ENCODE measurements at regions not wholly inside any gene's neighbourhood (a gene's known extent, or its start where the extent isn't known, plus 50 kb on each side); places are given as distances from the start of the nearest gene placed in this dataset.
A peak's percentile ranks its signal among the peaks of the same experiment; 100 is the strongest.
"Not testable (repeated sequence)": the region's sequence is repeated elsewhere in the genome, so short reads cannot be mapped to it uniquely, and the experiment has no call there.

DNA sequence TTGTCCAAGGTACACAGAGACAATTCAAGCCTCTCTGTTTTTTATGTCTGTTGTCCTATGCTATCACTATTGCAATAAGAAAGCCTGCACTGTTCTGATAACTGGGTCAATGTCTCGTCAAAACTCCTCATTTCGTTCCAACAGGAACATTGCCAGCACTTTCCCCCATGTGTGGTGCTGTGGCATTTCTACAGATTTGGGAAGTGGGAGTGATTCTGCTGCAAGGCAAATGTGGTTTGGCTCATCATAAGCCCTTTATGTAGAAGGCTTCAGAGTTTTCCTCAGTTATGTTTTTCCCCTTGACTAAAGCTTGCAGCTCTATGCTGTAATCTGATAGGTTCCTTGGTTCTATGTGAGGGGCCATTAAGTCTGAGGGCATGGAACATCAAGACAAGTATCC is 324.1 kb upstream of the TCF4 start:
- Histone ChIP-seq H3K4me3 (no peak overlapping the region), H3K9me3 (no peaks in the 10 kb centered on the region), H3K4me1 (peaks cover 16% of the 10 kb centered on the region), H3K36me3 (replicated peaks) (no peaks in the 10 kb centered on the region), H3K27me3 (ENCODE audit: low read depth) (no peaks in the 10 kb centered on the region)
- DNase-seq (ENCODE audit: low spot score in 2 of 2) = no peak
- in situ Hi-C loops (cut with MboI; ENCODE audit: low sequenced_read_pairs) = no loop called here

GRCh38 chr18:55910296-55910695 is 322.3 kb upstream of the TCF4 start:
- no peaks in the 10 kb centered on the region for H3K36me3 ChIP-seq (replicated peaks)
- no peaks in the 10 kb centered on the region for H3K9me3 ChIP-seq
- peaks cover 16% of the 10 kb centered on the region for H3K4me1 ChIP-seq
- H3K27me3 ChIP-seq (ENCODE audit: low read depth) = no peaks in the 10 kb centered on the region
- H3K4me3 ChIP-seq = no peak overlapping the region
- in situ Hi-C loops (cut with MboI; ENCODE audit: low sequenced_read_pairs) = no loop called here
- no peak for DNase-seq (ENCODE audit: low spot score in 2 of 2)

GRCh38 chr18:55908901-55909366 is 320.9 kb upstream of the TCF4 start:
- H3K4me3 ChIP-seq = no peak overlapping the region
- in situ Hi-C loops (cut with MboI; ENCODE audit: low sequenced_read_pairs) = no loop called here
- peak; percentile 45 to 83 for DNase-seq (ENCODE audit: low spot score in 2 of 2)

GRCh38 chr18:55907453-55908175 is 319.6 kb upstream of the TCF4 start:
- Histone ChIP-seq H3K4me1 (peaks cover 16% of the 10 kb centered on the region), H3K4me3 (no peak overlapping the region), H3K27me3 (ENCODE audit: low read depth) (no peaks in the 10 kb centered on the region), H3K36me3 (replicated peaks) (no peaks in the 10 kb centered on the region), H3K9me3 (no peaks in the 10 kb centered on the region)
- no peak for DNase-seq (ENCODE audit: low spot score in 2 of 2)
- in situ Hi-C loops (cut with MboI; ENCODE audit: low sequenced_read_pairs) = no loop called here

More at GRCh38 chr18:55908901-55909366, 320.9 kb upstream of the TCF4 start:
- H3K36me3 ChIP-seq (replicated peaks) = no peaks in the 10 kb centered on the region
- H3K4me1 ChIP-seq = peaks cover 16% of the 10 kb centered on the region
- H3K27me3 ChIP-seq (ENCODE audit: low read depth) = no peaks in the 10 kb centered on the region
- H3K9me3 ChIP-seq = no peaks in the 10 kb centered on the region

DNA sequence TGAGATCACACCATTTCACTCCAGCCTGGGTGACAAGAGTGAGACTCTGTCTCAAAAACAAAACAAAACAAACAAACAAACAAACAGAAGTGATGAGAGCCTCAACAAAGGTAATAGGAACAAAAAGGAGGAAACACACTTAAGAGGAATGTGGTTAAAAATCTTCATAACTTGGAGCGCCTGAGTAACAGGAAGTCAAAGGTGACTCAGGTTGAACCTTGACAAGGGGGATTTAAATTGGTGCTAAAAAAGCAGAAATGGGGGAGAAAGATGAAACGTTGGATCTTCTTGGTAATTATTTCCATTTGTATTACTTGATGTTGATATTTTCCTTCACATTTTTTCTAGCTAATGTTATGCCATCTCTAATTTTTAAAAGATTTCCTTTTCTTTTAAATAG is 318.5 kb upstream of the TCF4 start:
- Histone ChIP-seq H3K27me3 (ENCODE audit: low read depth) (no peaks in the 10 kb centered on the region), H3K9me3 (no peaks in the 10 kb centered on the region), H3K4me1 (peaks cover 16% of the 10 kb centered on the region), H3K36me3 (replicated peaks) (no peaks in the 10 kb centered on the region), H3K4me3 (no peak overlapping the region)
- DNase-seq (ENCODE audit: low spot score in 2 of 2) = no peak
- in situ Hi-C loops (cut with MboI; ENCODE audit: low sequenced_read_pairs) = no loop called here

DNA sequence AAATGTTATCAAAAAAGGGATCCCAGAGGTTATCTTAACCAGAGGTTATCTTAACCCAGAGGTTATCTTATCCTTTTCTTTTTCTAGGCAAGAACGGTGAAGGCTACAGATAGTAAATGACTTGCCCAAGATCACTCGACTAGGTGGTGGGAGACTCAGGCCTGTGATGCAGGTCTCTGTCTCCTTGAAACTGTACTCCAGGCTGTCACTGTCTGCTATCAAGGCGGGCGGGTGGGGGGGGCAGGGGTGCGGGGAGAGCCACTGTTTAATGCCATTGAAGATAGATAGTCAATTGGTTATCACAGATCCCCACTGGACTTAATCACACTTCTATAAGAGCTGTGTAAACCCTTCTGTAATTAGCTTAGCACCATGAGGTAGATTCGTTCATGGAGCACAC is 315.9 kb upstream of the TCF4 start:
- no peak for DNase-seq (ENCODE audit: low spot score in 2 of 2)
- Histone ChIP-seq H3K27me3 (ENCODE audit: low read depth) (no peaks in the 10 kb centered on the region), H3K36me3 (replicated peaks) (no peaks in the 10 kb centered on the region), H3K9me3 (no peaks in the 10 kb centered on the region), H3K4me1 (peaks cover 12% of the 10 kb centered on the region), H3K4me3 (no peak overlapping the region)
- in situ Hi-C loops (cut with MboI; ENCODE audit: low sequenced_read_pairs) = no loop called here

DNA sequence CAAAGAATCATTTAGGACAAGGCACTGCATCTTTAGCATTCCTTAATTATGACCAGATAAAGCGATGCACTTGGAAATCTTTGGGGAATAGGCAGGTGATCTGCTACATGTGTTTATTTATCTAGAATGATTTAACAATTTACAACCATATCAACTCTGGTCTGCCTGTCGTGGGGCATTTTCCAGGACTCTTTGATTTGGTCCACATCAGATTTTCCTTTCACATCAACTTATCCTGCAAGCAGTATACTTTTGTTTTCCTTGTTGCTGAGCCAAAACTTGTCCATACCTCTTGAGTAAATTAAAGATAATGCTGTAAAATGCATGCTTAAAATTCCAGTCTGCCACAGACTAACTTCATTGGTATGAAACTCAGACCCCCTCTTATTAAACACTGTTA is 312.4 kb upstream of the TCF4 start:
- in situ Hi-C loops (cut with MboI; ENCODE audit: low sequenced_read_pairs) = no loop called here
- no peak for DNase-seq (ENCODE audit: low spot score in 2 of 2)
- no peak overlapping the region for H3K4me3 ChIP-seq

DNA sequence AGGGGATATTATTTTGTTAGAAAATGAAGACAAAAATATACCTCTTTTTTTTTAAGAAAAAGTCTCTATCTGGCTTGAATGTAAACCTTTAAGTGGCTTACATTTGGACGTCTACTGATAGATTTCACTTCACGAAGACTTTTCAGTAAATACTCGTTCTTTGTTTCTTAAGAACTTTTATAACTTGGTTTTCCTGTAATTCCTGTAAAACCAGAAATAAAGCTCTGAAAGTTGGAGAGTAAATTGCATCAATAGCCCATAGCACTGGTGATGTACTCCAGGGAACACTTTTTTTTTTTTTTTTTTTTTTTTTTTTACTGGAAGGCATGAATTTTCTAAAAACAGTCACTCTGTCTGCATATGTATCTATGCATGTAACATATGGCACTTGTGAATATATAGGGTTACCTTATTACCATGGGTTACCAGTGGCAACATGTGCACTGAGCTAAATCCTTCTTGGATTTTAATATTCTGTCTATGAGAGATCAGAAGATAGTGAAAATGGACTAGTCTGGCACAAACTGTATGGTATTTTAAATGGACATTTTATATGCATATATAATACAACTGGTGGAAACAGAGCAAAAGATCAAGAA is 309.2 kb upstream of the TCF4 start:
- DNase-seq (ENCODE audit: low spot score in 2 of 2) = no peak
- Histone ChIP-seq H3K4me3 (no peak overlapping the region), H3K4me1 (no peaks in the 10 kb centered on the region), H3K9me3 (no peaks in the 10 kb centered on the region), H3K36me3 (replicated peaks) (no peaks in the 10 kb centered on the region), H3K27me3 (ENCODE audit: low read depth) (no peaks in the 10 kb centered on the region)
- in situ Hi-C loops (cut with MboI; ENCODE audit: low sequenced_read_pairs) = no loop called here

More for the DNA sequence above, 312.4 kb upstream of the TCF4 start:
- no peaks in the 10 kb centered on the region for H3K9me3 ChIP-seq
- H3K4me1 ChIP-seq = no peaks in the 10 kb centered on the region
- H3K27me3 ChIP-seq (ENCODE audit: low read depth) = no peaks in the 10 kb centered on the region
- H3K36me3 ChIP-seq (replicated peaks) = no peaks in the 10 kb centered on the region

GRCh38 chr18:55893948-55894347 is 306.0 kb upstream of the TCF4 start:
- Histone ChIP-seq H3K27me3 (ENCODE audit: low read depth) (no peaks in the 10 kb centered on the region), H3K4me1 (no peaks in the 10 kb centered on the region), H3K9me3 (no peaks in the 10 kb centered on the region), H3K36me3 (replicated peaks) (no peaks in the 10 kb centered on the region), H3K4me3 (no peak overlapping the region)
- DNase-seq (ENCODE audit: low spot score in 2 of 2) = no peak
- in situ Hi-C loops (cut with MboI; ENCODE audit: low sequenced_read_pairs) = no loop called here

DNA sequence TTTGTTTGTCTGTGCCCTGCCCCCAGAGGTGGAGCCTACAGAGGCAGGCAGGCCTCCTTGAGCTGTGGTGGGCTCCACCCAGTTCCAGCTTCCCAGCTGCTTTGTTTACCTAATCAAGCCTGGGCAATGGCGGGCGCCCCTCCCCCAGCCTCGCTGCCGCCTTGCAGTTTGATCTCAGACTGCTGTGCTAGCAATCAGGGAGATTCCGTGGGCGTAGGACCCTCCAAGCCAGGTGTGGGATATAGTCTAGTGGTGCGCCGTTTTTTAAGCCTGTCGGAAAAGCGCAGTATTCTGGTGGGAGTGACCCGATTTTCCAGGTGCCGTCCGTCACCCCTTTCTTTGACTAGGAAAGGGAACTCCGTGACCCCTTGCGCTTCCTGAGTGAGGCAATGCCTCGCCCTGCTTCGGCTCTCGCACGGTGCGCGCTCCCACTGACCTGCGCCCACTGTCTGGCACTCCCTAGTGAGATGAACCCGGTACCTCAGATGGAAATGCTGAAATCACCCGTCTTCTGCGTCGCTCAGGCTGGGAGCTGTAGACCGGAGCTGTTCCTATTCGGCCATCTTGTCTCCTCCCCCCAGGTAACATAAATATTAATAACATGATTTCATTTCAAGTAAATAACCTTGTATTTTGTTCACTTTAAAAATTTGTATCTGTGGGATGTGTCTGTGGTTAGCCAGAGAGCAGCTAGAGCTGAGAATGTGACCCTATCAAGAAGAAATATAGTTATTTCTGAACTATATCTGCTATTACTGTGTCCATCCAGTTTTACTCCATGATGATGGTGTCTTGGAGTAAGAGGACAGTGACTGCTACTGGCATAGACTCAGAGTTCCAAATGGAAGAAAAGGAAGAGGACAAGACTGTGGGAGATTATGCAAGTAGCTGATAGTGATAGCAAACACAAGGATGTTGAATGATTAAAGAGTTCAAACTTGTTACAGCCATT is 305.1 kb upstream of the TCF4 start:
- H3K27me3 ChIP-seq (ENCODE audit: low read depth); H3K4me1 ChIP-seq; H3K9me3 ChIP-seq; H3K4me3 ChIP-seq; in situ Hi-C loops (cut with MboI; ENCODE audit: low sequenced_read_pairs); H3K36me3 ChIP-seq (replicated peaks); DNase-seq (ENCODE audit: low spot score in 2 of 2): not testable (repeated sequence)

DNA sequence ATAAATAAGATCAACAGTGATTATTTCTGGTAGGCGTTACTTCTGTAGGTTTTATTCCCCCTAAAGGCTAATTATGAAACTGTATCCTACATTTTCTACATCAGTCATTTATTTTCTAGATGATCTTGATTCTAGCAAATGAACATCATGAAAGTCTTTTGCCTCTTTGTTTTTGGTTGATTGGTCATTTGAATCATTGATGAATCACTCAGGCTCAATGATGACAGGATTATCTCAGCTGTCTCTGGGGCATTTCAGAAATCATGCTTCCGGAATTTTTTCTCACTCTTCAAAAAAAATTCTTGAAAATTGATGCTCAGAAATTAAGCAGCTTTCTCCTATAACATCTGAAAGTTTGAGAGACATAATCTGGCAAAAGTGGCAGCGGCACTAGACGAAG is 298.9 kb upstream of the TCF4 start:
- H3K9me3 ChIP-seq = peaks cover 3% of the 10 kb centered on the region; the same call in 1 of the 2 replicates
- in situ Hi-C loops (cut with MboI; ENCODE audit: low sequenced_read_pairs) = no loop called here
- no peaks in the 10 kb centered on the region for H3K4me1 ChIP-seq
- peaks cover 1% of the 10 kb centered on the region for H3K27me3 ChIP-seq (ENCODE audit: low read depth)
- no peak for DNase-seq (ENCODE audit: low spot score in 2 of 2)
- H3K36me3 ChIP-seq (replicated peaks) = no peaks in the 10 kb centered on the region
- no peak overlapping the region for H3K4me3 ChIP-seq

- Histone ChIP-seq H3K36me3 (replicated peaks) (no peaks in the 10 kb centered on the region), H3K4me1 (no peaks in the 10 kb centered on the region), H3K9me3 (peaks cover 3% of the 10 kb centered on the region; the same call in 1 of the 2 replicates), H3K4me3 (no peak overlapping the region), H3K27me3 (ENCODE audit: low read depth) (peaks cover 2% of the 10 kb centered on the region)
- DNase-seq (ENCODE audit: low spot score in 2 of 2) = no peak
- in situ Hi-C loops (cut with MboI; ENCODE audit: low sequenced_read_pairs) = no loop called here
These were observed 296.5 kb upstream of the TCF4 start for GRCh38 chr18:55884498-55884897.

DNA sequence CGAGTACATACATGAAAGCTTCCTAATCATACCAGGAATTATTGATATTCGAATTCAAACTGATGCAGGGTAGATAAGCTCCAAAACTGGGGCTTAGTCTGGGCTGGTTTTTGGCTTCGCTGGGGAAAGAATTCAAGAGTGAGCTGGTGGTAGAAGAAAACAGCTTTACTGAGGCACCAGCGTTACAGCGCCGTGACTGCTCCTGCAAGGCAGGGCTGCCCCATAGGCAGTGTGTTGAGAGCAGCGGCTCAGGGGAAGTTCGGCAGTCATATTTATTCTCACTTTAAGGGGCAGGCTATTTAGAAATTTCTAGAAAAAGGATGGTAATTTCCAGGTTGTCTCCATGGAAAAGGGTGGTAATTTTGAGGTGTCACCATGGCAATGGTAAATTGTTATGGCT is 292.6 kb upstream of the TCF4 start:
- Histone ChIP-seq H3K36me3 (replicated peaks) (no peaks in the 10 kb centered on the region), H3K9me3 (no peaks in the 10 kb centered on the region), H3K4me3 (no peak overlapping the region), H3K4me1 (no peaks in the 10 kb centered on the region), H3K27me3 (ENCODE audit: low read depth) (peaks cover 18% of the 10 kb centered on the region)
- DNase-seq (ENCODE audit: low spot score in 2 of 2) = no peak
- in situ Hi-C loops (cut with MboI; ENCODE audit: low sequenced_read_pairs) = no loop called here

DNA sequence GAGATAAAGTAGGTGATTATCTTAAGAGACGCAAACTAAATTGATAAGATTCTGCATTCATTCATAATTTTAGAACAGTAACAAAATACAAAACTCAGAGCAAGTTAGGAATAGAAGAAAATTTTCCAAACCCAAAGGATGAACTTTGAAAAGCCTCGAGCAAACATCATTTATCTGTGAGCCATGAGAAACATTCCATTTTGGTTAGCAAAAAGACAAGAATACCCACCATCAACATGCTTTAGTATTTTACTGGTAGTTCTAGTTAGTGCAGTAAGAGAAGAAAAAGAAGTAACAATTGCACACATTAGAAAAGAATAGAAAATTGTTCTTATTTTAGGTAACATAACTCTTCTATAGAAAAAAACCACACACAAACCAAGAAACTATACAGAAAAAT is 291.3 kb upstream of the TCF4 start:
- no peaks in the 10 kb centered on the region for H3K36me3 ChIP-seq (replicated peaks)
- H3K9me3 ChIP-seq = no peaks in the 10 kb centered on the region
- H3K4me1 ChIP-seq = no peaks in the 10 kb centered on the region
- in situ Hi-C loops (cut with MboI; ENCODE audit: low sequenced_read_pairs) = no loop called here
- DNase-seq (ENCODE audit: low spot score in 2 of 2) = no peak
- peaks cover 29% of the 10 kb centered on the region for H3K27me3 ChIP-seq (ENCODE audit: low read depth)
- H3K4me3 ChIP-seq = no peak overlapping the region

Measured in HAP-1 (cell line).